GM12864 (cell line): ENCODE measurements at regions not wholly inside any gene's neighbourhood (a gene's known extent, or its start where the extent isn't known, plus 50 kb on each side); places are given as distances from the start of the nearest gene placed in this dataset.

ENCODE experiments used
- DNase-seq: peaks from one replicate; pipeline ENCODE4 v3.0.0-alpha.2; 2011; ENCODE audit warnings: low read depth
- H3K4me3 ChIP-seq: 2 replicates; pipeline ENCODE4 v1.5.1; 2011; ENCODE audit warnings: mild to moderate bottlenecking, low read depth, low read length, control low read depth
- TF ChIP-seq, protein P1 (sequence below): IDR thresholded peaks from 2 replicates; pipeline ENCODE4 v1.5.1; 2011; ENCODE audit warnings: low read depth, mild to moderate bottlenecking, moderate library complexity, low read length, control low read depth, inconsistent platforms; ENCODE audit errors: missing control alignments

GRCh38 chr15:69951256-69951897 lies 146.3 kb downstream of the TLE3 start:
- no peak overlapping the region for H3K4me3 ChIP-seq
- no peak for DNase-seq
- TF ChIP-seq, protein P1, sequence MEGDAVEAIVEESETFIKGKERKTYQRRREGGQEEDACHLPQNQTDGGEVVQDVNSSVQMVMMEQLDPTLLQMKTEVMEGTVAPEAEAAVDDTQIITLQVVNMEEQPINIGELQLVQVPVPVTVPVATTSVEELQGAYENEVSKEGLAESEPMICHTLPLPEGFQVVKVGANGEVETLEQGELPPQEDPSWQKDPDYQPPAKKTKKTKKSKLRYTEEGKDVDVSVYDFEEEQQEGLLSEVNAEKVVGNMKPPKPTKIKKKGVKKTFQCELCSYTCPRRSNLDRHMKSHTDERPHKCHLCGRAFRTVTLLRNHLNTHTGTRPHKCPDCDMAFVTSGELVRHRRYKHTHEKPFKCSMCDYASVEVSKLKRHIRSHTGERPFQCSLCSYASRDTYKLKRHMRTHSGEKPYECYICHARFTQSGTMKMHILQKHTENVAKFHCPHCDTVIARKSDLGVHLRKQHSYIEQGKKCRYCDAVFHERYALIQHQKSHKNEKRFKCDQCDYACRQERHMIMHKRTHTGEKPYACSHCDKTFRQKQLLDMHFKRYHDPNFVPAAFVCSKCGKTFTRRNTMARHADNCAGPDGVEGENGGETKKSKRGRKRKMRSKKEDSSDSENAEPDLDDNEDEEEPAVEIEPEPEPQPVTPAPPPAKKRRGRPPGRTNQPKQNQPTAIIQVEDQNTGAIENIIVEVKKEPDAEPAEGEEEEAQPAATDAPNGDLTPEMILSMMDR: no peak

DNA sequence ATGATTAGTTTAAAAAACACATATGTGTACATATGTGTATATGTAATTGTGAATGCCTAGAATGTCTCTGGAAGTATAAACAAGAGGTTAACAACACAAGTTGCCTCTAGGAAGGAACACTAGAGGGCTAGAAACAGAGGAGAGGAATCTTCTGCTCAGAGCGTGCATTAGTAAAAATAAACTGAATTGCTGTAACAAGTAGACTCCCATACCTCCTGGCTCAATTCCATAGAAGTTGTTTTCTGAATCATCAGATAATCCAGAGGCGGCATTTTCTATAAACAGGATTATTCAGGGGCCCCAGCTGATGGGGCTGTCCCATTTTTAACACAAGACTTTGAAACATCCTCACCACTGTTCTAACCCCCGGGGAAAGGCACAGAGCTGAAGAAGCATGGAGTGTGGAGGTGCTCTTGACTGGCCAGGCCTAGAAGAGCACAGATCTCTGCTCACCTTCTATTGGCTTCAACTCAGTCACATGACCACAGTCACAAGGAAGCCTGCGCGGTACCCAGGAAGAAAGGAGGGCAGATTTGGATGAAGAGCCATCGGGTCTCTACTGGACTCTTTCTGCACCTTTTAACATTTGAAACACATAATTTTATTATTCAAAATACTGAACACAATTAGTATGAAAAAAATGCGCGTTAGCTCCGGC lies 145.7 kb downstream of the TLE3 start:
- no peak overlapping the region for H3K4me3 ChIP-seq
- TF ChIP-seq, protein P1: no peak
- DNase-seq: no peak

DNA sequence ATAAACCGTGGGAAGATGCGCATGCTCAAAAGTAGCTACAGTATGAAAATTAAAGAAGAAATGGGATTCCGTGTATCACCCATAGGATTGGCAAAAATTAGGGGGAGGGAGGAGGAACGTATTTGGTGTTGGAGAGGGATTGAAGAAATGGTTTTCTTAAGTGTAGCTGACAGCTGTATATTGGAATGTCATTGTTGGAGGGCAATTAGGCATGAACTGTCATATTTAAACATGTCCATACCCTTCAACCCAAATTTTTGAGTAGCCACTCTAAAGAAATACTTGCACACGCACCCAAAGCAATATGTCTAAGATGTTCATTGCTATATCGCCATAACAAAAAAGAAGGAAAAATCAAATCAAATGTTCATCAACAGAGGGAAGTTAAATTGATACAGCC lies 144.7 kb downstream of the TLE3 start:
- TF ChIP-seq, protein P1: no peak

DNA sequence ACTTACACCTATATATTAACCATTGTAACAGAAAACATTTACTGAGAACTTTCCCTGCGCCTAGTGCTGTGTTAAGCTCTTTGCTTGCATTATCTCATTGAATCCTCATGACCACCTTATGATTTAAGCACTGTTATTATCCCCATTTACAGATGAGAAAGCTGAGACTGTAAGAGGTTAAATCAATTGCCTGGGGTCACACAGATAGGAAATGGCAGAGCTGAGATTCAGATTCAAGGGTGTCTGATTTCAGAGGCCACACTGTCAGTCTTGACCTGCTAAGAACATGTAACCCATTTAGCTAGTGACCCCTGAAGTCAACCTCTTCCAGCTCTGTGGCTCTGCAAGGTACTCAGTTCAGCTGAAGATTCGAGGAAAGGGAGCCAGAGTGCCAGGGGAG lies 143.9 kb downstream of the TLE3 start:
- no peak for DNase-seq
- H3K4me3 ChIP-seq: no peak overlapping the region
- TF ChIP-seq, protein P1: no peak

More for the DNA sequence above, 144.7 kb downstream of the TLE3 start:
- no peak overlapping the region for H3K4me3 ChIP-seq
- DNase-seq: no peak

GRCh38 chr15:69954666-69955065 lies 143.1 kb downstream of the TLE3 start:
- TF ChIP-seq, protein P1: no peak
- no peak overlapping the region for H3K4me3 ChIP-seq

GRCh38 chr15:69955240-69955894 lies 142.3 kb downstream of the TLE3 start:
- DNase-seq: no peak
- TF ChIP-seq, protein P1: peak; percentile 7
- no peak overlapping the region for H3K4me3 ChIP-seq

More at GRCh38 chr15:69954666-69955065, 143.1 kb downstream of the TLE3 start:
- DNase-seq: no peak
